T-helper 2 cell treated with Interferon-gamma antibody and Interleukin-4, amounts not matched to agents 5 μg/mL and 100 μg/mL, for 36 hours (primary cell): ENCODE measurements at regions not wholly inside any gene's neighbourhood (a gene's known extent, or its start where the extent isn't known, plus 50 kb on each side); places are given as distances from the start of the nearest gene placed in this dataset.
"Not testable (repeated sequence)": the region's sequence is repeated elsewhere in the genome, so short reads cannot be mapped to it uniquely, and the experiment has no call there.

Experiments
- DNase-seq: peaks from one replicate; pipeline ENCODE4 v3.0.0; 2021; ENCODE audit warnings: low spot score
- H3K27ac Mint-ChIP-seq: one replicate; pipeline ENCODE4 v1.8.0; 2021; ENCODE audit warnings: mild to moderate bottlenecking, mixed read lengths
- H3K27me3 Mint-ChIP-seq: one replicate; pipeline ENCODE4 v1.8.0; 2021; ENCODE audit warnings: low read depth, mixed read lengths
- H3K36me3 Mint-ChIP-seq: one replicate; pipeline ENCODE4 v1.8.0; 2021; ENCODE audit warnings: low read depth, mixed read lengths
- H3K4me1 Mint-ChIP-seq: one replicate; pipeline ENCODE4 v1.8.0; 2021; ENCODE audit warnings: low read depth, mixed read lengths
- H3K4me3 Mint-ChIP-seq: one replicate; pipeline ENCODE4 v1.8.0; 2022; ENCODE audit warnings: mild to moderate bottlenecking, moderate library complexity, mixed read lengths
- H3K9me3 Mint-ChIP-seq: one replicate; pipeline ENCODE4 v1.8.0; 2021; ENCODE audit warnings: mixed read lengths

DNA sequence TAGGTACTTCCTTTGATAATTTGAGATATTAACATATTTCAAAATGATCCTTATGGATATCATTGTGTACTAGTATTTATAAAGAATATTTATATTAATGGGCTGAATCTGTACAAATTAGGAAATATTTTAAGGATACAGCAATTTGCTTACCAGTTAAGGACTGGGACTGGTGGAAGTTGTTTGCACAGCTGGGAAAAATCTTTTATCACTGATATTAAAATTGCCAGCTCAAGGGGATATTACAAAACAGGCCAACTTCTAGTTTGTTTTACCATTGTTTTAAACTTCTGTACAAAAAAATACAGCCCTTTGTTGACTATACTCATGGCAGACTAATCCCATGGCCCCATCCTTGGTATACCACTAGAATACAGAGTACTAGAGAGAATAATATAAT lies 133.2 kb upstream of the DDHD1 start:
- Mint-ChIP-seq H3K4me3 (no peak overlapping the region), H3K9me3 (no peaks in the 10 kb centered on the region), H3K36me3 (no peaks in the 10 kb centered on the region), H3K4me1 (no peaks in the 10 kb centered on the region), H3K27ac (no peak overlapping the region), H3K27me3 (peaks cover 2% of the 10 kb centered on the region)
- no peak for DNase-seq

DNA sequence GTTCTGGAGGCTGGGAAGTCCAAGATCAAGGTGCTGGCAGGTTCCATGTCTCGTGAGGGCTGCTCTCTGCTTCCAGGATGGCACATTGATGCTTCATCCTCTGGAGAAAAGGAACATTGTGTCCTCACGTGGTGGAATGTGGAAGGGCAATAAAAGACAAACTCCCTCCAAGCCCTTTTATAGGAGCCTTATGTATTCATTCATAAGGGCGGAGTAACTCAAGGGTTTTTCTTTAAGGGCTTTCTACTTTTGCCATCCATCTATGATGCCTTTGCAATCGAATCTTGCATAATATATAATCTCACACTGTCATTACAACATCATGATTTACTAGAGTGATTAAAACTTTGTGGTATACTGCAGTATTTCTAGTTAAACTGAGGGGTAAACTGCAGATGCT lies 132.7 kb upstream of the DDHD1 start:
- Mint-ChIP-seq H3K36me3 (no peaks in the 10 kb centered on the region), H3K9me3 (no peaks in the 10 kb centered on the region), H3K4me3 (no peak overlapping the region), H3K27me3 (peaks cover 2% of the 10 kb centered on the region), H3K27ac (no peak overlapping the region), H3K4me1 (no peaks in the 10 kb centered on the region)
- no peak for DNase-seq

DNA sequence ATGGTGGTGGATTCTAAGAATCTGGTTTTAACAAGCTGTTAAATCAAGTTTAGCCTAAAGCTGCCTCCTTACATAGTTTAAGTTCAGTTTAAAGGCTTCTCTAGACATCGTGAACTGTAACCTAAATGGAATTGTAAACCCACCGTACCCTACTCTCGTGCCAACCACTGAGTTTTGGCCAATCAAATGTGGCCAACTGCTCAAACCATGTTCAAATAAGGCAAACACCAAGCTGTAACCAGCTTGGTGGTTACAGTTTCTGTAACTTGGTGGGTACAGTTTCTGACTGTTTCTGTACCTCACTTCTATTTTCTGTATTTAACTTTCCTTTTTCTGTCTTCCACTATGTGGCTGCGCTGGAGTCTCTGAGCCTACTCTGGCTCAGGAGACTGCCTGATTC lies 131.9 kb upstream of the DDHD1 start:
- no peak overlapping the region for H3K27ac Mint-ChIP-seq
- H3K4me1 Mint-ChIP-seq, result no peaks in the 10 kb centered on the region
- DNase-seq, result no peak
- H3K9me3 Mint-ChIP-seq, result no peaks in the 10 kb centered on the region
- peaks cover 2% of the 10 kb centered on the region for H3K27me3 Mint-ChIP-seq
- H3K36me3 Mint-ChIP-seq, result no peaks in the 10 kb centered on the region
- no peak overlapping the region for H3K4me3 Mint-ChIP-seq

DNA sequence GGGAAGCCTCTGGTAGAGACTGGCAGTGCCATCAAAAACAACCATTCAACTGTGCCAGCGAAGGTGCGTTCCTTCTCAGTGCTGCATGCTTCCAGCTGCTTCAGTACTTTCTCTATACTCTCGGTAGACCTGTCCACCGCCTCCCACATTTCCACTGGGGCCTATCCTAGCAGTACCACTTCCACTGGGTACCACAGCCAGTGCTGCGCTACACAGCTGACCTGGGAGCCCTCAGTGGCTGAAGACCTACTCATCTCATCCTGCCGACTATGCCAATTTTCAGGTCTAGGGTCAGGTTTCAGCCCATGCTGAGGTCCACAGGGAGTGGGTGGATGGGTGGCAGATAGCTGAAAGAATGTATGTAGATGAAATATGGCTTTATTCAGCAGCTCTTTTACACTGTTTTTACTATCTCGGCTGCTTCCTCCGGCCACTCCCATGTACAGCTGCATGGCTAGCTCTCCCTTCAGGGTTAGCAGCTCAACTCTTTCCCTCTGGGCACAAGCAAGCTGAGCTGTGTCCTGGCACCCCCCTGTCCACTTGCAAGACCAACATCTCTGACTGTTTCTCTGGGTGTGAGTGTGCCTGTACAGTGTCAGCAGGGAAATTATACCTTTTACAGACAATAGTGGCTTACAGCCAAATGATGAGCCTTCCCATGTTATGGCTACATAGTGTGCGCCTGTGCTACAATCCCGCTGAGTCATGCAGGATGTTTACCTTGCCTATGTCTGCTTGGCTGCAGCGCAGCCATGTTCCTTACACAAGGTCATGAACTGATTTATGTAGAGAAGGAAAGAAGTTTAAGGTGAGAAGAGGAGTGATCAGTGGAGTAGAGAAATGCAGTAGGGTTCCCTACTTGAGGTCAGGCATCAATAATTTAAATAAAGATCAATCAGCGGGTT lies 125.7 kb upstream of the DDHD1 start:
- Mint-ChIP-seq H3K9me3 (peaks cover 6% of the 10 kb centered on the region), H3K36me3 (no peaks in the 10 kb centered on the region), H3K4me1 (no peaks in the 10 kb centered on the region), H3K27ac (no peak overlapping the region), H3K4me3 (no peak overlapping the region), H3K27me3 (peaks cover 2% of the 10 kb centered on the region)
- no peak for DNase-seq

DNA sequence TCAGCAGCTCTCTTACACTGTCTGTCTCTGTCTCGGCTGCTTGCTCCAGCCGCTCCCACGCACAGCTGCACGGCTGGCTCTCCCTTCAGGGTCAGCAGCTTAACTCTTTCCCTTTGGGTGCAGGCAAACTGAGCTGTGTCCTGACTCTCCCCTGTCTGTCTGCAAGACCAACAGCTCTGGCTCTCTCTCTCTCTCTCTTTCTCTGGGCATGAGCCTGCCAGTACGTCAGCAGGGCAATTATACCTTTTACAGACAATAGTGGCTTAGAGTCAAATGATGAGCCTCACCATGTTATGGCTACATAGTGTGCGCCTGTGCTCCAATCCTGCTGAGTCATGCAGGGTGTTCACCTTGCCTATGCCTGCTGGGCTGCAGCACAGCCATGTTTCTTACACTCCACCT lies 120.5 kb upstream of the DDHD1 start:
- no peaks in the 10 kb centered on the region for H3K27me3 Mint-ChIP-seq
- no peaks in the 10 kb centered on the region for H3K4me1 Mint-ChIP-seq
- DNase-seq, result no peak
- no peaks in the 10 kb centered on the region for H3K9me3 Mint-ChIP-seq
- no peak overlapping the region for H3K4me3 Mint-ChIP-seq
- peaks cover 2% of the 10 kb centered on the region for H3K36me3 Mint-ChIP-seq
- no peak overlapping the region for H3K27ac Mint-ChIP-seq

DNA sequence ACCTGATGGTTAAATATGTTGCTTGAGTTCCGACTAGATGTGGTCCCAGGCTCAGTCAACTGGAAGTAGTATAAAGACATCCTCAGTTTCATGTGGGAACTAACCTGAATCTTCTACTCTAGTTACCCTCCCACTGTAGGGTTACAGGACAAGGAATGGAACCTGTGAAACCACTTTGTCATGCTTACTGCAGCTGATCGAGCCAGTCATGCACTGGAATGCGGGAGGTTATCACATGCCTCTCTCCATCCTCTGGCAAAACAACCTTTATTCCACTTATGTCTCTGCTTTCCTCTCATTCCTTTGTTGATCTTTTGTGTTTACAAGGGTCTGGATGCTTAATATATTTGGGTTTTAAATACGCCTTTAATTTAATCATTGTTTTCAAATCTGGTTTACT lies 111.9 kb upstream of the DDHD1 start:
- Mint-ChIP-seq H3K36me3 (peaks cover 2% of the 10 kb centered on the region), H3K27me3 (peaks cover 8% of the 10 kb centered on the region), H3K4me1 (no peaks in the 10 kb centered on the region), H3K9me3 (peaks cover 22% of the 10 kb centered on the region), H3K4me3 (no peak overlapping the region), H3K27ac (no peak overlapping the region)
- DNase-seq, result no peak

DNA sequence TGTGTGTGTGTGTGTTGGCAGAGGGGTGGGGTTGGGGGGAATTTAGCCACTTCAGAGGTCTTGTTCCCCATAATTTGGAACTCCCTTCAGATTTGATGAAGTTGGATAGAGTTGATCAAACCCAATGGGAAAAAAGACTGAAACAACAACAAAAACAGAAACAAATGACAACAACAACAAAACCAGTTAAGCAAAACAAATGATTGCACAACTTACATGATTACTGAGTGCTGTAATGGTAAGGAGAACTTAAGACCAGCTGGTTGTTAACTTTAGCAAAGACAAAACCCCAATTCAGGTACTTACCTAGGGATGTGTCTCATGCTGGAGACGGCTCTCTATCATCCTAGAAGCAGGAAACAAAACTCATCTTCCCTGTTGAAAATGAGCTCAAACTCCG lies 107.8 kb upstream of the DDHD1 start:
- Mint-ChIP-seq H3K4me1 (no peaks in the 10 kb centered on the region), H3K27me3 (peaks cover 8% of the 10 kb centered on the region), H3K36me3 (no peaks in the 10 kb centered on the region), H3K4me3 (no peak overlapping the region), H3K27ac (no peak overlapping the region), H3K9me3 (peaks cover 22% of the 10 kb centered on the region)
- no peak for DNase-seq

DNA sequence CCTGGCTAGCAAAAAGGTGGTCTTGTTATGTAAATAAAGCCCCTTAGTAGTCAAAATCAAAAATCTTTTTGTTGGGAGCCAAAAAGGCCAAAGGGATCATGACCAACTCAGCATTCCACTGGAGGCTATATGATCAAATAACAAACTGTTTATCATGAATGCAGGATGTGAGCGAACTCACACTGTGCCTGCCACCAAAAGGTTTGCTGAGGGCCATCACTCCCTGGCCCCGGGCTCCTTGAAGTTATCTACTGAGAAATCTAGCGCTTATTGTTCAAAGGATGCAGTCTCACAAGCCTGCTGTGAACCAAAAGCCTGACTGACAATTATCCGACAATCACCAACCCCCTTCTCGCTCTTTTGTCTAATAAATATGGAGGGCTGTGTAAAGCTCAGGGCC lies 107.2 kb upstream of the DDHD1 start:
- H3K9me3 Mint-ChIP-seq, result peaks cover 22% of the 10 kb centered on the region
- DNase-seq, result no peak
- H3K4me3 Mint-ChIP-seq, result no peak overlapping the region
- no peaks in the 10 kb centered on the region for H3K4me1 Mint-ChIP-seq
- H3K27me3 Mint-ChIP-seq, result peaks cover 8% of the 10 kb centered on the region
- no peaks in the 10 kb centered on the region for H3K36me3 Mint-ChIP-seq
- H3K27ac Mint-ChIP-seq, result no peak overlapping the region

DNA sequence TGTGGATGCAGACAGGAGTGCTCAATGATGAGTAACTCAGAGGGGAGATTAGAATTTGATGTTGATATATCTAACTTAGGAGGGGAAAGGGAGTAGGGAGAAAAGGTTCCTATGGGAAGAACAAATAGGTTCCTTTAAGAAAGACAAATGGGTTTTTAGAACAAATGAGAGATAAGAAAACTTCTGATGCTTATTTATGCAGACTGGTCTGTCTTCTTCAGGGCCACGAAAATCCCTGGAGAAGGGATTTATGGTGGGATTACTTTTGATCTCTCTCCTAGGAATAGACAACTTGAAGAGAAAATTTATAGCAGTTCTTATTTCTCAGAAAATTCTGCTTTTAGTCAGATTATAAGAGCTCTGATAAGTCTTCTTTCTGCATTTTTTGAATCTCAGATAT lies 99.0 kb upstream of the DDHD1 start:
- Mint-ChIP-seq H3K9me3 (peaks cover 15% of the 10 kb centered on the region), H3K27ac (no peak overlapping the region), H3K27me3 (peaks cover 6% of the 10 kb centered on the region), H3K36me3 (no peaks in the 10 kb centered on the region), H3K4me1 (no peaks in the 10 kb centered on the region), H3K4me3 (no peak overlapping the region)
- DNase-seq, result no peak

DNA sequence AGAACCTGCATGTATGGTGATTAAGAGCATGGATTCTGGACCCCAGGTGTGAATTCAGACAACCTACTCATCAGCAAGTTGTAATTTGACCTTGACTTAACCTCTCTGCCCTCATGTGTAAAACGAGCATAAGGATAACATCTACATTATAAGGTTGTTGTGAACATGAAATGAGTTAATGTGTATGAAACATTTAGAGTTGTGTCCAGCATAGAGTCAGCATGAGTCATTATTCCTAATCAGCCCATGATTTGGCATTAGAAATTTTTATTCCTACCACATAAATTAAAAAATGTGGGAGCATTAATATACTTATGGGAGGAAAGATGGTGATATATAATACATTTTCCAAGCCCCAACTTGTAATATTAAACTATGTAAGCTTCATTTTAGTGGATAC lies 95.9 kb upstream of the DDHD1 start:
- Mint-ChIP-seq H3K9me3 (peaks cover 21% of the 10 kb centered on the region), H3K36me3 (peaks cover 2% of the 10 kb centered on the region), H3K27me3 (peaks cover 6% of the 10 kb centered on the region), H3K4me3 (no peak overlapping the region), H3K4me1 (no peaks in the 10 kb centered on the region), H3K27ac (no peak overlapping the region)
- DNase-seq, result no peak

DNA sequence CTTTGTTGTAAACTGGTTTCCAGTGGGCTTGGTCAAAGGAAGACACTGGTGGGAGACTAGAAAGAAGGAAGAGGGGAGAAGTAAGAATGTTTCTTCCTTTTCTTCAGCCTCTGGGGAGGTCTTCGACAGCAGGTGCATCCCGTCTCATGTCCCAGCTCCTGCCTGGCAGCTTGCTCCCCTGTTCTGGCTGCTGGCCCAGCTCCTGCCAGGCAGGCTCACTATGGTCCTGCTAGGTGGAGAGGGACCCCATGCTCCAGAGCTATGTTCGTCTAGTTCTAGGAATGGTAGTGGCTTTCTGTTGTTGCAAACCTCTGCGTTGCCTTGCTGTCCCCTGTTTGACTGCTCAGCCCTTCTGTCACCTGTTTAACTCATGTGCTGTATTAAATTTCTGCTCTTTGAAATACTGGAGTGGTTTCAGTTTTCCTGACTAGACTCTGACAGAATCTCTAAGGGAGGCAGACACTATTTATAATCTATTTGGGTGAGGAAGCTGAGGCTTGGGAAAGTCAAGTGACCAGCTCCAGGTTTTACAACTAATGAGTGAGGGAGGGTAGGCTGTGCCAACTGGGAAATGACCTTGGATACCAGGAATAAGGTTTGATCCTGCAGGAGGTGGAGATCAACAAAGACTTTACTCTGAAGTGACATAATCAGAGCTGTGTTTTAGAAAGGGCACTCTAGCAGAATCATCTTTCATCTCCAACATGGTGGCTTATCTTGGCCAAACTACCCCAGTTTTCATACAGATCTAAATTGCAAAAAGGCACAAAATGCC lies 94.7 kb upstream of the DDHD1 start:
- DNase-seq, result no peak
- Mint-ChIP-seq H3K36me3 (peaks cover 2% of the 10 kb centered on the region), H3K27me3 (peaks cover 6% of the 10 kb centered on the region), H3K9me3 (peaks cover 18% of the 10 kb centered on the region), H3K4me3 (no peak overlapping the region), H3K4me1 (no peaks in the 10 kb centered on the region), H3K27ac (no peak overlapping the region)

DNA sequence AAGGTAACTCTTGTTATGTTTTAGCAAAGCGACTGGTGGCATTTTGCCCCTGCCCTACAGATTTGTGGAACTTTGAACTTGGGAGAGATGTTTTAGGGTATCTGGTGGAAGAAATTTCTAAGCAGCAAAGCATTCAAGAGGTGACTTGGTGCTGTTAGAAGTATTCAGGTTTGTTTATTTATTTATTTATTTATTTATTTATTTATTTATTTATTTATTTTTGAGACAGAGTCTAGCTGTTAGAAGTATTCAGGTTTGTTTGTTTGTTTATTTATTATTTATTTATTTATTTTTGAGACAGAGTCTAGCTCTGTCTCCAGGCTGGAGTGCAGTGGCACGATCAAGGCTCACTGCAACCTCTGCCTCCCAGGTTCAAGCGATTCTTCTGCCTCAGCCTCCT lies 89.8 kb upstream of the DDHD1 start:
- H3K4me1 Mint-ChIP-seq, H3K4me3 Mint-ChIP-seq, H3K27me3 Mint-ChIP-seq, H3K27ac Mint-ChIP-seq, DNase-seq: not testable (repeated sequence)
- Mint-ChIP-seq H3K9me3 (peaks cover 34% of the 10 kb centered on the region), H3K36me3 (peaks cover 12% of the 10 kb centered on the region)

DNA sequence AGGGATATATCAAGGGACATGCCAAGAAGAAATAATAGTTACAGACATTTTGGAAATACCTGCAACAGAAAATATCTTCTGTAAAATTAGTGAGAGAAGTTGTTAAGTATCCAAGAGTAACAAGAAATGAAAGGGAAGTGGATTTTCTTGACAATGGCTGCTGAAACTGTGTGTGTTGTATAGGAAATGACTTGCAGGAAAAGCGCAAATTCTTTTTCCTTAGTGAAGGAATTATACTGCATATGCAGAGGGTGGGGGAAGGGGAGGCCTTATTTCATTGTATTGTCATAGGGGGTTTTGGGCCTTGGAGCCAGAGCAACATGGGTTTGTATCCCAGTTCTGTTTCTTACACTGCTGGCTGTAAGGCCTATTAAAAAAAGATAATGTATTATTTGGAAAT lies 84.4 kb upstream of the DDHD1 start:
- peaks cover 8% of the 10 kb centered on the region for H3K36me3 Mint-ChIP-seq
- peaks cover 4% of the 10 kb centered on the region for H3K4me1 Mint-ChIP-seq
- H3K27me3 Mint-ChIP-seq, result peaks cover 3% of the 10 kb centered on the region
- H3K27ac Mint-ChIP-seq, result no peak overlapping the region
- H3K4me3 Mint-ChIP-seq, result no peak overlapping the region
- DNase-seq, result no peak
- peaks cover 19% of the 10 kb centered on the region for H3K9me3 Mint-ChIP-seq

DNA sequence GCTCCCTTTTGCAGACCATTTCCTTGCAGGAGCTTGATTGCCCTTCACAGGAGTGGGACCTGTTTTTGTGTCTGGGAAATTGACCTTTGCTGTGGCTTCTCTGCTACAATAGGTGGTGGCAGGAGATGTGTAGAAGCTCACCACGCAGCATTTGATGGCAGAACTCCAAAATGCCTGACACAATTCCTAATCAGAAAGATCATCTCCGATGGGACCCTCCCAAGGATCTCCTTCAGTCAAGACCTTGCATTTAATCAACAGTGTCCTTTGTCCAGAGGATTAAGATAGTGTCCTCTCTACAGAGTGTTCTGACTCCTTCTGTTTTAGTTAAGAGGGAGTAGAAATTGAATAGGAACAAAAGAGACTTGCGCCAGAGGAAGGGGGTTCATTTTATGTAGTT lies 83.6 kb upstream of the DDHD1 start:
- H3K9me3 Mint-ChIP-seq, result peaks cover 12% of the 10 kb centered on the region
- H3K27ac Mint-ChIP-seq, result no peak overlapping the region
- no peak for DNase-seq
- no peak overlapping the region for H3K4me3 Mint-ChIP-seq
- peaks cover 1% of the 10 kb centered on the region for H3K36me3 Mint-ChIP-seq
- H3K27me3 Mint-ChIP-seq, result peaks cover 3% of the 10 kb centered on the region
- H3K4me1 Mint-ChIP-seq, result peaks cover 4% of the 10 kb centered on the region
